Uterus (tissue), 3 donors: ENCODE measurements at regions not wholly inside any gene's neighbourhood (a gene's known extent, or its start where the extent isn't known, plus 50 kb on each side); places are given as distances from the start of the nearest gene placed in this dataset.
A peak's percentile ranks its signal among the peaks of the same experiment; 100 is the strongest.

Source experiments
- DNase-seq, 2 donors: peaks; one replicate each; pipeline ENCODE4 v3.0.0-alpha.2; 2019 to 2020
- H3K27ac ChIP-seq, 2 donors: fragments of 200-600 bp; sonication (generic); 1 replicate in 1 of 2; 2 replicates in 1 of 2; pipeline ENCODE4 v1.5.1; 2016 to 2018
- H3K27me3 ChIP-seq, 2 donors: fragments of 200-600 bp; sonication (generic); one replicate each; pipeline ENCODE4 v1.5.1; 2018 to 2019; ENCODE audit warnings: control low read depth in 1 of 2
- H3K36me3 ChIP-seq, 2 donors: fragments of 200-600 bp; sonication (generic); one replicate each; pipeline ENCODE4 v1.5.1; 2019; ENCODE audit warnings: control low read depth in 1 of 2
- H3K4me1 ChIP-seq, 2 donors: fragments of 200-600 bp; sonication (generic); one replicate each; pipeline ENCODE4 v1.5.1; 2018 to 2019; ENCODE audit warnings: control low read depth in 1 of 2
- H3K4me3 ChIP-seq, 2 donors: fragments of 200-600 bp; sonication (generic); 1 replicate in 1 of 2; 2 replicates in 1 of 2; pipeline ENCODE4 v1.5.1; 2018 to 2019; ENCODE audit warnings: mild to moderate bottlenecking in 1 of 2
- H3K9me3 ChIP-seq, 2 donors: fragments of 200-600 bp; sonication (generic); one replicate each; pipeline ENCODE4 v1.5.1; 2019; ENCODE audit warnings: control low read depth in 1 of 2
- POLR2A ChIP-seq, 2 donors: fragments of 450-650 bp; IDR thresholded peaks; one replicate each; pipeline ENCODE4 v1.6.1; 2016; ENCODE audit warnings: antibody characterized with exemption in 2 of 2, mild to moderate bottlenecking in 1 of 2, moderate library complexity in 1 of 2
- intact Hi-C: fragments of 100-400 bp; cut with DNase I; formaldehyde crosslinking; loops from one replicate; pipeline ENCODE4 v1.15.1; 2023; ENCODE audit warnings: low total_unique reads
- TF ChIP-seq, protein P1 (sequence below), 4 experiments: fragments of 200-600 bp in 2 of 4; fragments of 450-650 bp in 2 of 4; sonication (generic) in 2 of 4; IDR thresholded peaks; one replicate each; pipeline ENCODE4 v1.5.1; 2016 to 2019; ENCODE audit warnings: antibody characterized with exemption in 4 of 4, mild to moderate bottlenecking in 2 of 4, moderate library complexity in 1 of 4
- donor health status: DM: yes; HTN: yes; CAD: no.

DNA sequence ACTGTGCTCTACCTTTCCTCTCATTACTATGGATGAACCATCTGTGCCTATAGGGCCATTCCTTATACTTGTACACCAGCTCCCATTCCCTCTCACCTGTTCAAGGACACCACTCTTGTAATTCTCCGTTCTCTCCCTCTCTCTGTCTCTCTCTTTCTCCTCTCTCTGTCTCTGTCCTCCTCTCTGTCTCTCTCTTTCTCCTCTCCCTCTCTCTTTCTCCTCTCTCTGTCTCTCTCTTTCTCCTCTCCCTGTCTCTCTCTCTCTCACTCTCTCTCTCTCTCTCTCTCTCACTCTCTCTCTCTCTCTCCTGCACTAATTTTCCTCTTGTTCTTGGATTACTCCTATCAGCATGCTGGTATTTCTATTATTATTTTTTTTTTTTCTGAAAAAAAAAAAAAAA, 78.9 kb upstream of the RMDN2 start:
- no peak overlapping the region for H3K27ac ChIP-seq
- H3K4me1 ChIP-seq = peaks cover 3 to 5% of the 10 kb centered on the region in 2 donors
- no peaks in the 10 kb centered on the region for H3K27me3 ChIP-seq
- no peak overlapping the region for H3K4me3 ChIP-seq
- H3K36me3 ChIP-seq = no peaks in the 10 kb centered on the region
- no peaks in the 10 kb centered on the region for H3K9me3 ChIP-seq
- intact Hi-C loops = no loop called here
- TF ChIP-seq POLR2A (IDR thresholded peaks at IDR 0.05) = no peak
- TF ChIP-seq, protein P1, sequence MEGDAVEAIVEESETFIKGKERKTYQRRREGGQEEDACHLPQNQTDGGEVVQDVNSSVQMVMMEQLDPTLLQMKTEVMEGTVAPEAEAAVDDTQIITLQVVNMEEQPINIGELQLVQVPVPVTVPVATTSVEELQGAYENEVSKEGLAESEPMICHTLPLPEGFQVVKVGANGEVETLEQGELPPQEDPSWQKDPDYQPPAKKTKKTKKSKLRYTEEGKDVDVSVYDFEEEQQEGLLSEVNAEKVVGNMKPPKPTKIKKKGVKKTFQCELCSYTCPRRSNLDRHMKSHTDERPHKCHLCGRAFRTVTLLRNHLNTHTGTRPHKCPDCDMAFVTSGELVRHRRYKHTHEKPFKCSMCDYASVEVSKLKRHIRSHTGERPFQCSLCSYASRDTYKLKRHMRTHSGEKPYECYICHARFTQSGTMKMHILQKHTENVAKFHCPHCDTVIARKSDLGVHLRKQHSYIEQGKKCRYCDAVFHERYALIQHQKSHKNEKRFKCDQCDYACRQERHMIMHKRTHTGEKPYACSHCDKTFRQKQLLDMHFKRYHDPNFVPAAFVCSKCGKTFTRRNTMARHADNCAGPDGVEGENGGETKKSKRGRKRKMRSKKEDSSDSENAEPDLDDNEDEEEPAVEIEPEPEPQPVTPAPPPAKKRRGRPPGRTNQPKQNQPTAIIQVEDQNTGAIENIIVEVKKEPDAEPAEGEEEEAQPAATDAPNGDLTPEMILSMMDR (IDR thresholded peaks at IDR 0.05) = no peak
- no peak for DNase-seq

DNA sequence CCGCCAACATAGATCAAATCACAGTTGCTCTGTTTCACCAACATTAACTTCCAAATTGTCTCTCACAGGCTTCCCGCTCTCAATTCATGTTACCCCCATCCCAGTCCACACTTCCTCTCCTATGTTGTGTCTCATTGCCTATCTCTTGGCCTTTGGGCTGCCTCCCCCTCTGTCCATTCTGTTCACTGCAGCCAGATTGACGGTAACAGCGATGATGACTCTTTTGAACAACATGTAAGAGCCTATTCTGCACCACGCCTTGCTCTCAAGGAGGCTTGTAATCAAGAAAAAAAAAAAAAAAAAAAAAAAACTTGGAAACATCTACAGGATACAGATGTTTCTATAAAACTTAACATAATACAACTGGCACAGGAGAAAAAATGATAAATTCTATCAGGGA, 77.3 kb upstream of the RMDN2 start:
- peaks cover 5 to 13% of the 10 kb centered on the region in 2 donors for H3K4me1 ChIP-seq
- H3K36me3 ChIP-seq = no peaks in the 10 kb centered on the region
- H3K4me3 ChIP-seq = no peak overlapping the region
- DNase-seq = no peak
- H3K9me3 ChIP-seq = no peaks in the 10 kb centered on the region
- H3K27me3 ChIP-seq = no peaks in the 10 kb centered on the region
- H3K27ac ChIP-seq = no peak overlapping the region
- TF ChIP-seq, protein P1 (IDR thresholded peaks at IDR 0.05) = no peak
- TF ChIP-seq POLR2A (IDR thresholded peaks at IDR 0.05) = no peak
- intact Hi-C loops = no loop called here

DNA sequence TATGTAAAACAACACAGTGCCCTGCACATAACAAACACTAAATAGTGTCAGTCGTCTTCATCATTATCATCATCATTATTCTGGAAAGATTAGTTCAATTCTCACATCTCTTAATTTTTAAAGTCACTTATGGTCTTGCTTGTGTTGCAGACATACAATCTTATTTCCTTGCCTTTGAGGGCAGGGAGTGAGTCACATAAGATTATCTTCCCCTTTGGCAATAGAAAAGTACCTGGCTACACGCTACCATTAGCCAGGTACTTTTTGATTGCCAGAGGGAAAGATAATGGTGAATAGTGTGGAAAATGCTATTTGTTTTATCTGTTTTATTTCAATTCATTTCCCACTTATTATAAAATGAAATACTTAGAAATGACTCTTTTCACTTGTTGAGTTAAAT, 76.6 kb upstream of the RMDN2 start:
- H3K27ac ChIP-seq = no peak overlapping the region
- H3K4me1 ChIP-seq = peaks cover 5 to 8% of the 10 kb centered on the region in 2 donors
- no peak for DNase-seq
- intact Hi-C loops = no loop called here
- TF ChIP-seq, protein P1 (IDR thresholded peaks at IDR 0.05) = no peak
- TF ChIP-seq POLR2A (IDR thresholded peaks at IDR 0.05) = no peak
- no peaks in the 10 kb centered on the region for H3K36me3 ChIP-seq
- no peaks in the 10 kb centered on the region for H3K9me3 ChIP-seq
- H3K27me3 ChIP-seq = no peaks in the 10 kb centered on the region
- H3K4me3 ChIP-seq = no peak overlapping the region

DNA sequence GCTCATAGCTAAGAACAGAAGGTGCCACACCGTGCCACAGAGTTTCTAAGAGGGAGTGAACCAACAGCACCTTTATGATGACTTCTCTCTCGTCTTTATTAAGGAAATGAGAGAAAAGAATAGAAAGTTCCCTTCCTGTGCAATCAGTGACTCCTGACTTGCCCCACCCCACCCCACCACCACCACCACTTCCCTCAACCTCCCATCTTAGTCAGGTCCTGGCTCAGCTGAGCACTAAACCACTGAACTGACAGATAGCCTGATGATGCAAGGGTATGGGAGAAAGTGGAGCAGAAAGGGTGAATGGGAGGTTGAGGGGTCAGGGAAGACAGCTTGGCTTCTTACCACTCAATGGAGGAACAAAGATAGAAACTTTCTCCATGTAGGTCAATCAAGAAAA, 75.2 kb upstream of the RMDN2 start:
- Histone ChIP-seq H3K9me3 (no peaks in the 10 kb centered on the region), H3K4me3 (no peak overlapping the region), H3K27me3 (no peaks in the 10 kb centered on the region), H3K4me1 (peaks cover 5 to 8% of the 10 kb centered on the region in 2 donors), H3K36me3 (no peaks in the 10 kb centered on the region), H3K27ac (no peak overlapping the region)
- TF ChIP-seq, protein P1 (IDR thresholded peaks at IDR 0.05) = no peak
- TF ChIP-seq POLR2A (IDR thresholded peaks at IDR 0.05) = no peak
- DNase-seq = no peak
- intact Hi-C loops = no loop called here

DNA sequence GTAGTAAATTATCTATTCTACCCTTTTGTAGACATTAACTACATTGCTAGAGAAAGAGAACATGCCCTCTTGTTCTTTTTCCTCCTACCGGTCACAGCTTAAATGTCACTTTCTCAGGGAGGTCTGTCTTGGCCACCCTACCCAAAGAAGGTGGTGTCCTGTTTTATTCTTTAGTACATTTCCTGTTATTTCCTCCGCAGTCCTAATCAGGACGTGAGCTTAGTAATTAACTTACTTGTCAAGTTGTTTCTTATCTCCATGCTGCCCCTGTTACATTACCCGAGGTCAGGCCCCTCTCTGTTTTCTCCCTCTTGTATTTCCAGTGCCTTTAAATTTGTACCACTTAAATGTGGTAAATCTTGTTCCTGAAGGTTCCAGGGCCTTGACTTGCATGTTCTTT, 73.7 kb upstream of the RMDN2 start:
- Histone ChIP-seq H3K9me3 (no peaks in the 10 kb centered on the region), H3K4me1 (peaks cover 5 to 23% of the 10 kb centered on the region in 2 donors), H3K27me3 (no peaks in the 10 kb centered on the region), H3K4me3 (no peak overlapping the region), H3K27ac (peak overlapping the region; percentile 54 to 82), H3K36me3 (no peaks in the 10 kb centered on the region)
- intact Hi-C loops = no loop called here
- TF ChIP-seq POLR2A (IDR thresholded peaks at IDR 0.05) = no peak
- TF ChIP-seq, protein P1 (IDR thresholded peaks at IDR 0.05) = no peak
- no peak for DNase-seq
